Ascending aorta (tissue), 2 donors: ENCODE measurements at regions not wholly inside any gene's neighbourhood (a gene's known extent, or its start where the extent isn't known, plus 50 kb on each side); places are given as distances from the start of the nearest gene placed in this dataset.

Experiments
- DNase-seq, 2 donors: peaks; one replicate each; pipeline ENCODE4 v3.0.0-alpha.2; 2019; ENCODE audit warnings: low spot score in 2 of 2
- H3K27ac ChIP-seq, 2 donors: fragments of 200-600 bp; sonication (generic); one replicate each; pipeline ENCODE4 v1.5.1; 2016 to 2017; ENCODE audit warnings: mild to moderate bottlenecking in 1 of 2
- H3K27me3 ChIP-seq: fragments of 200-600 bp; sonication (generic); one replicate; pipeline ENCODE4 v1.5.1; 2017
- H3K36me3 ChIP-seq, 2 donors: fragments of 200-600 bp; sonication (generic); one replicate each; pipeline ENCODE4 v1.5.1; 2016
- H3K4me1 ChIP-seq, 2 donors: fragments of 200-600 bp; sonication (generic); one replicate each; pipeline ENCODE4 v1.5.1; 2016 to 2017; ENCODE audit warnings: mild to moderate bottlenecking in 1 of 2
- H3K4me3 ChIP-seq, 2 donors: fragments of 200-600 bp; sonication (generic); one replicate each; pipeline ENCODE4 v1.5.1; 2016 to 2017; ENCODE audit warnings: mild to moderate bottlenecking in 1 of 2
- H3K9me3 ChIP-seq, 2 donors: fragments of 200-600 bp; sonication (generic); one replicate each; pipeline ENCODE4 v1.5.1; 2016
- intact Hi-C: fragments of 100-400 bp; cut with DNase I; formaldehyde crosslinking; loops from one replicate; pipeline ENCODE4 v1.15.1; 2023
- TF ChIP-seq, protein P1 (sequence below), 3 experiments: fragments of 200-600 bp in 2 of 3; fragments of 450-650 bp in 1 of 3; sonication (generic) in 2 of 3; IDR thresholded peaks; one replicate each; pipeline ENCODE4 v1.5.1; 2016 to 2019; ENCODE audit warnings: antibody characterized with exemption in 3 of 3, mild to moderate bottlenecking in 1 of 3, moderate library complexity in 1 of 3

DNA sequence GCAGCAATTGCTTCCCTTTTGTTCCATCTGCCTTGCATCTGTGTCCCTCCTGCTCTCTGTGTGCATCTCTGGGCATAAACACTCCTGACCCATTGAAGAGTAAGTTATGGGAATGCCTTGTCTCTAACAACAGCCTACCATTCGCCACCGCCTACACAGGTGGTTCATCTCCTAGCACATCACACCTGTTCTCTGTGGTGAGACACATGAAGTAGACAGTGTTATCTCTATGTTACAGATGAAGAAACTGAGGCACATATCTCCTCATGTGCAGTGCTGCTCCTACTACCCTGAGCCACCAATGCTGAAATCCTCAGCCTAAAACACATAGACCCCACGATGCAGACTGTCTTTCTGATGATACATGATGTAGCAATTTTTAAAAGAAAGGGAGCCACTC is 77.6 kb downstream of the PITPNM2 start:
- Histone ChIP-seq H3K4me3 (no peak overlapping the region), H3K27me3 (no peaks in the 10 kb centered on the region), H3K36me3 (no peaks in the 10 kb centered on the region), H3K27ac (no peak overlapping the region), H3K4me1 (peaks cover 9 to 23% of the 10 kb centered on the region in 2 donors), H3K9me3 (no peaks in the 10 kb centered on the region)
- intact Hi-C loops, result no loop called here
- no peak for DNase-seq
- TF ChIP-seq, protein P1, sequence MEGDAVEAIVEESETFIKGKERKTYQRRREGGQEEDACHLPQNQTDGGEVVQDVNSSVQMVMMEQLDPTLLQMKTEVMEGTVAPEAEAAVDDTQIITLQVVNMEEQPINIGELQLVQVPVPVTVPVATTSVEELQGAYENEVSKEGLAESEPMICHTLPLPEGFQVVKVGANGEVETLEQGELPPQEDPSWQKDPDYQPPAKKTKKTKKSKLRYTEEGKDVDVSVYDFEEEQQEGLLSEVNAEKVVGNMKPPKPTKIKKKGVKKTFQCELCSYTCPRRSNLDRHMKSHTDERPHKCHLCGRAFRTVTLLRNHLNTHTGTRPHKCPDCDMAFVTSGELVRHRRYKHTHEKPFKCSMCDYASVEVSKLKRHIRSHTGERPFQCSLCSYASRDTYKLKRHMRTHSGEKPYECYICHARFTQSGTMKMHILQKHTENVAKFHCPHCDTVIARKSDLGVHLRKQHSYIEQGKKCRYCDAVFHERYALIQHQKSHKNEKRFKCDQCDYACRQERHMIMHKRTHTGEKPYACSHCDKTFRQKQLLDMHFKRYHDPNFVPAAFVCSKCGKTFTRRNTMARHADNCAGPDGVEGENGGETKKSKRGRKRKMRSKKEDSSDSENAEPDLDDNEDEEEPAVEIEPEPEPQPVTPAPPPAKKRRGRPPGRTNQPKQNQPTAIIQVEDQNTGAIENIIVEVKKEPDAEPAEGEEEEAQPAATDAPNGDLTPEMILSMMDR (IDR thresholded peaks at IDR 0.05), result no peak

DNA sequence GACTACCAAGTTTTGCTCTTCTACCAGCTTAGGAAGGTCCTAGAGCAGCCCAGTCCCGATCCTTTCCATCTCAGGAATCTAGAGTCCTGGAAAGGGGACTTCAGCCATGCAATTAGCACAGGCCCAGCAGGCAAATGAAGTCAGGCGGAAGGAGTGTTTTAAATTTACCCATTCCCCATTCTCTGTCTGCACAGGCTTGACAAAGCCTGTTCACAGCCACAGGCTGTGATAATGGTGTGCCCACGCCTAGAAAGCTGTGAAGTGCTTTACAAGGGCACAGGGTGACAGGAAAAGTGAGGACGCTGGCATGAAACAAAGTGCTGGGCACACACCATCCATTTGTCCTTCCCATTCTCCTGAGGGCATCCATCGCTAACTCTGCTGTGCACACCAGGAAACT is 79.0 kb downstream of the PITPNM2 start:
- H3K27ac ChIP-seq, result no peak overlapping the region
- H3K4me1 ChIP-seq, result peaks cover 9 to 23% of the 10 kb centered on the region in 2 donors
- DNase-seq, result no peak
- TF ChIP-seq, protein P1 (IDR thresholded peaks at IDR 0.05), result no peak
- intact Hi-C loops, result no loop called here
- no peaks in the 10 kb centered on the region for H3K9me3 ChIP-seq
- H3K36me3 ChIP-seq, result no peaks in the 10 kb centered on the region
- no peaks in the 10 kb centered on the region for H3K27me3 ChIP-seq
- no peak overlapping the region for H3K4me3 ChIP-seq

DNA sequence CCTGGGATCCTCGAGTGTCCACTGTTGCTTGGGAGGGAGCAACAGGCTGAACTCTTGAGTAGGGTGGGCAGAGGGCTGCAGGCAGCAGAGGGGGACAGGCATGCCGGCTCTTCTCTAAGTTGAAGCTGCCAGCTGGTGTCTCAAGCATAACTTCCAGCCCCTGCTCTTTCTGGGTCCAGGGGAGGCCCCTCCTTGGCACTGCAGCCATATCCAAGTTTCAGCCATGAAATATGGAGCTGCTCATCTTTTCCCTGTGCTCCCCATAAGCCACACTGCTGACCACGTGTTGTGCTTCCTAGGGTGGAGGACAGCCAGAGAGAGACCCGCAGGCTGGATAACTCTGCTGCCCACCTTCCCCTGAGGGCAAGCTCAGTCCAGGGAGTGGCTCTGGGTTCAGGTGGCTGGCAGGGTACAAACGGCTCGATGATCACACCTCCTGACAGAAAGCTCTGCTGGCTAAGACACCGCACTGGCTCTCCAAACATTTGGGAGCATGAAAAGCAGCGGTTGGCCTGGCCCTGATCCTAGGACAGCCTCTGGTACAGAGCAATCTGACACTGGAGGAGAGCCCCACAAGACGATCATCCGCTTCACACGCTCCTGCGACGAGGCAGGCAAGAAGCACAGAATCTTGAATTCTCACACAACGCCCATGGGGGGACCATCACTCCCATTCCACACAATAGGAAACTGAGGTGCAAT is 79.6 kb downstream of the PITPNM2 start:
- DNase-seq, result no peak
- no peaks in the 10 kb centered on the region for H3K9me3 ChIP-seq
- TF ChIP-seq, protein P1 (IDR thresholded peaks at IDR 0.05), result no peak
- intact Hi-C loops, result no loop called here
- no peak overlapping the region for H3K4me3 ChIP-seq
- H3K27ac ChIP-seq, result no peak overlapping the region
- peaks cover 9 to 28% of the 10 kb centered on the region in 2 donors for H3K4me1 ChIP-seq
- H3K36me3 ChIP-seq, result no peaks in the 10 kb centered on the region
- H3K27me3 ChIP-seq, result no peaks in the 10 kb centered on the region

DNA sequence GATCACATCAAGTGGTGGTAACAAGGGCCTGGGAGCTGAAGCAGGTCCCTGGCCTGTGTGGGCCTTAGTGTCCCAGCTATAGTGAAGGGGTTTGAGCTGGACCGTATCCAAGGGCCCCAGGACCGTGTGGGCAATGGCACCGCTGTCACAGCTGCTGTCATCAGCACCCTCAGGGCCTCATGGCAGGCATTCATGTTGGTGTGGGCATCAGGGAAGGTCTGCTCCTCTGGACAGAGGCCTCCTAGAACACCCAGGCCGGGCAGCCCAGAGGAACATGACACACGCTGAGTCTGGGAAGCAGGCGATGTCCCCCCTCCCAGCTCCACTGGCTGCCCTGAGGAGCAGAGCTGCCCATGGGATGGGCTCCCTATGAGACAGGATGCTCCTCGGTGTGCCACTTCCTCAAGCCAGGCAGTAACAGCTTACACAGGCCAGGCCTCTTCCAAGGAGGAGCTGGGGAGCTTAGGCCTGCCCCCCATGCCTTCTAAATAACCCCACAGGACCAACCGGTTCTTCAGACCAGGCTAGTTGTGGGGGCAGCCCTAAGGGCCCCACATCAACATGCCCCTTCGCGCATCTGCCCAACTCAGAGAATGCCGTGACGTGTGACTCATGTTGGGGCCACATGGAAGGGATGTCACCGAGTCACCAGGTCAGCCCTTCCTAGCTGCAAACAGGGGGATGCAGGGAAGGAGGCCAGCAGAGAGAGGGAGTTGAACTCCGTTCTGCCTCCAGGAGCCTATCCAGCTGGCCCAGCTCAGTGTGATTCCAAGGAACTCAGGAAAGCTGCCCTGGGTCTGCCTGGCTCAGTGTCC is 80.4 kb downstream of the PITPNM2 start:
- Histone ChIP-seq H3K9me3 (no peaks in the 10 kb centered on the region), H3K4me1 (peaks cover 10 to 36% of the 10 kb centered on the region in 2 donors), H3K27ac (peak overlapping the region in 1 of 2 donors; percentile 23), H3K4me3 (no peak overlapping the region), H3K36me3 (no peaks in the 10 kb centered on the region), H3K27me3 (no peaks in the 10 kb centered on the region)
- TF ChIP-seq, protein P1 (IDR thresholded peaks at IDR 0.05), result no peak
- intact Hi-C loops, result no loop called here
- DNase-seq, result no peak

DNA sequence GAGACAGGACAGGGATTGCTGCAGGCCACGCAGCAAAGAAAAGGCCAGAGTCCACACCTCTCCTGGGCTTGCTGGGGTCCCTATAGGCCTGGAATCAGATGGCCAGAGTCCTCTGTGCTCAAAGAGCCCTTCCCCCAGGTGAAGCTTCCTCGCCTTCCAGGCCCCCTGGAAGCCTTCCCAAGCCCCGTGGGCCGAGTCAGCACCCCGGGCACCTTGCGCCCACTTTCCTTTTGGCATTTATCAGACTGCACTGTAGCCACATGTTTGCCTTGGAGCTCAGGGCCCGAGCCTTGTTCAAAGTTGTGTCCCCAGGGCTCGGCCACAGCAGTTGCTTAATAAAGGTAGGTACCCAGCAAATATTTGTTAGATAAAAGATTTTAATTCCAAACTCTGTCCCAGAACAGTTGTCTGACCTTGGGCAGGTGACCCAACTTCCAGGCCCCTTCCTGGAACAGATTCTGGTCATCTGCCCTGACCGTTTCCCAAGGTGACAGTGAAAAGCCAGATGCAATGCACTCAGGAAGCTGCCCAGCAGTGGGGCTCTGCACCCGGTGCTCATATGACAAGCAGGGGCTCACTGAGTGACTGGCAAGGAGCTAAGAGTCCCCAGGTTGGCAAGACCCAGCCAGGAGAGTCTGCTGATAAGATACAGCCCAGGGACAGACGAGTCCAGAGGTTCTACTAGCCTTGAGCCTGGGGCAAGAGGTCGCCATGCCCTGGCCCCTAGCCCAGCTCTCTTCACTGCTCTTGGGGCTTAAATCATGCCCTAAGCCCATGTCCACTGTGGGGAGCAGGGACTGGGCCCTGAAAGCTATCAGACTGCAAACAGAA is 81.2 kb downstream of the PITPNM2 start:
- intact Hi-C loops, result no loop called here
- Histone ChIP-seq H3K4me1 (peaks cover 18 to 44% of the 10 kb centered on the region in 2 donors), H3K4me3 (no peak overlapping the region), H3K36me3 (no peaks in the 10 kb centered on the region), H3K27ac (peak overlapping the region in 1 of 2 donors; percentile 23), H3K27me3 (no peaks in the 10 kb centered on the region), H3K9me3 (no peaks in the 10 kb centered on the region)
- TF ChIP-seq, protein P1 (IDR thresholded peaks at IDR 0.05), result no peak
- DNase-seq, result no peak
